ENCODE measurements at regions not wholly inside any gene's neighbourhood (a gene's known extent, or its start where the extent isn't known, plus 50 kb on each side); places are given as distances from the start of the nearest gene placed in this dataset.

DNA sequence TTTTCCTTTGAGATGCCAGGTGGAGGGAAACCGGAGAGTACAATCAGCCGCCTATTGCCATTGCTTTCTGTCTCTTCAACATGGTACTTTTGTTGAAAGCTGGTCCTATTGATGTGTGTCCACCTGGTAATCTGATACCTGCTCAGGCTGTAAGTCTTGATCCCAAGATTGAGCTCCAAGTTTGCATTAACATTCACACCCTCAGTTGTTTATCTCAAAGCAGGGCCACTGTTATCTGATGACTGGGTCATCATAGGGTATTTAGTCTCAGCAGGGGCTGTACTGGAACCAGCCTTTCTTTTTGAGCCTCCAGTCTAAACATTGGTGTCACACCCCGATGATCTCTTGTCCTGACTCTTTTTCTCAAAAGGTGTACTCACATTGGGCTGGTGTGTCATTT, 370.3 kb upstream of the TOM1L1 start (continued):
- no peak for TF ChIP-seq TAF7 (optimal IDR thresholded peaks at IDR 0.05; ENCODE audit: borderline replicate concordance, low read depth, low read length)
- no peak for TF ChIP-seq EZH2 (IDR thresholded peaks at IDR 0.05; ENCODE audit: low read depth, low read length, severe bottlenecking)
- TF ChIP-seq E2F6 (IDR thresholded peaks at IDR 0.05): no peak
- TF ChIP-seq NRF1 (IDR thresholded peaks at IDR 0.05; ENCODE audit: low read depth, low read length): no peak
- TF ChIP-seq MAFK (IDR thresholded peaks at IDR 0.05; ENCODE audit: low read depth, low read length): no peak
